COLO829 (cell line): ENCODE measurements at regions not wholly inside any gene's neighbourhood (a gene's known extent, or its start where the extent isn't known, plus 50 kb on each side); places are given as distances from the start of the nearest gene placed in this dataset.

Source experiments
- DNase-seq: peaks from one replicate; pipeline ENCODE4 v3.0.0; 2012; ENCODE audit warnings: low spot score

- DNase-seq: no peak
These were observed 53.8 kb upstream of the SNX2 start for GRCh38 chr5:122721127-122721526.

- DNase-seq: no peak
These were observed 52.5 kb upstream of the SNX2 start for GRCh38 chr5:122722341-122722740.

- DNase-seq: no peak
These were observed 51.1 kb upstream of the SNX2 start for GRCh38 chr5:122723606-122724352.
